ENCODE measurements at regions not wholly inside any gene's neighbourhood (a gene's known extent, or its start where the extent isn't known, plus 50 kb on each side); places are given as distances from the start of the nearest gene placed in this dataset.

DNA sequence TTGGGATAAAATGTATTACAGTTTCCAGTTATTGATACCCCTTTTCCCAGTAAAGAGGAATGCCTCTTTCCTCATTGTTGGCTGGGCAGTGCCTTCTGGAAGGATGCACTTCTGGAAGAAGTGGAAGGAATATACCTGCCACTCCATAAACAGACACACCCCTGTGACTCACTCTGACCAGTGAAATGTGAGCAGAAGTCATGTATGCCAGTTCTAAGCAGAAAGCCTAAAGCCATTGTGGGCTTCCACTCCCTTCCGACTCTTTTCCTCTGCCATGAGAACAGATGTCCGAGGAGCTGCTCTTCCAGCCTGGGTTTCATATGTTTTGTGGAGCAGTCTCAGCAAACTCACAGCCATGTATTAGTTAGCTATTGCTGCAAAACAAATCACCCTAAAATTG is 166.1 kb upstream of the SERP2 start:
- H3K9me2 ChIP-seq (ENCODE audit: insufficient read depth): no peaks in the 10 kb centered on the region
- H3K4me3 ChIP-seq: no peak overlapping the region
- WGBS, 2 experiments (ENCODE audit: low coverage in 1 of 2, low lambda C conversion rate in 2 of 2, missing lambda C conversion rate in 2 of 2): 59 to 62% methylated on average over 2 of the region's 2 CpGs
- H3K27ac ChIP-seq: no peak overlapping the region
- H3K9me3 ChIP-seq (ENCODE audit: low read depth): no peaks in the 10 kb centered on the region
- H4K20me1 ChIP-seq (ENCODE audit: insufficient read depth): no peaks in the 10 kb centered on the region
- H2AFZ ChIP-seq: no peak overlapping the region
- DNase-seq: no peak
- H3K27me3 ChIP-seq (replicated peaks; ENCODE audit: insufficient read depth): peaks cover 30% of the 10 kb centered on the region
- H3K4me1 ChIP-seq (ENCODE audit: insufficient read depth): no peaks in the 10 kb centered on the region
- no peak for TF ChIP-seq EZH2phosphoT487 (IDR thresholded peaks at IDR 0.05; ENCODE audit: insufficient read depth, low read depth)
- TF ChIP-seq EZH2 (IDR thresholded peaks at IDR 0.05; ENCODE audit: insufficient read depth, poor library complexity, severe bottlenecking): no peak
- H3F3A ChIP-seq (ENCODE audit: insufficient read depth): no peaks in the 10 kb centered on the region
- in situ Hi-C loops (cut with MboI): no loop called here
- H3K36me3 ChIP-seq (ENCODE audit: low read depth): no peaks in the 10 kb centered on the region
- no peak overlapping the region for H3K4me2 ChIP-seq (ENCODE audit: unreplicated experiment)
- H3K9ac ChIP-seq: no peak overlapping the region
- no peaks in the 10 kb centered on the region for H3K79me2 ChIP-seq (ENCODE audit: insufficient read depth)

DNA sequence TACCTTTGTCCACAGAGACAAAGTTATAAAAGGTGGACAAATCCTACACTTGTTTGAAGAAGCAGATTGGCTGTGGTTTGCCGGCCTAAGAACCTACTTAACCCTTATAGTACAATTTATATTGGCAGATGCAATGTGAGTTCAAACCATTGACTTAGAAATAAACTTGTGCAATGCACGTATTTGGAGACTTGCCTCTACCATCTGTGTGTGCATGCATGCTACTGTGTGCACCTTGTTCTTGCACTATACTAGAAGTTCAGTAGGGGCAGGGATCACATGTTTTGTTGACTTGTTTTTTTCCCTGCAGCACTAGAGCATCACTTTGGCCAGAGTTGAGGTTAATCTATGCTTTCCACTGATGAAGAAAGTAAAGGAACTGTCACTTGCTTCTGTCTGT is 163.1 kb upstream of the SERP2 start:
- Histone ChIP-seq H3K36me3 (ENCODE audit: low read depth) (no peaks in the 10 kb centered on the region), H3K79me2 (ENCODE audit: insufficient read depth) (no peaks in the 10 kb centered on the region), H2AFZ (no peak overlapping the region), H3K27me3 (replicated peaks; ENCODE audit: insufficient read depth) (peaks cover 24% of the 10 kb centered on the region), H4K20me1 (ENCODE audit: insufficient read depth) (no peaks in the 10 kb centered on the region), H3K9me3 (ENCODE audit: low read depth) (no peaks in the 10 kb centered on the region), H3K9ac (no peak overlapping the region), H3K27ac (no peak overlapping the region), H3F3A (ENCODE audit: insufficient read depth) (no peaks in the 10 kb centered on the region), H3K9me2 (ENCODE audit: insufficient read depth) (no peaks in the 10 kb centered on the region), H3K4me1 (ENCODE audit: insufficient read depth) (no peaks in the 10 kb centered on the region), H3K4me3 (no peak overlapping the region), H3K4me2 (ENCODE audit: unreplicated experiment) (no peak overlapping the region)
- WGBS, 2 experiments (ENCODE audit: low coverage in 1 of 2, low lambda C conversion rate in 2 of 2, missing lambda C conversion rate in 2 of 2): 53 to 57% methylated on average over 2 of the region's 2 CpGs
- no peak for DNase-seq
- in situ Hi-C loops (cut with MboI): no loop called here
- TF ChIP-seq EZH2phosphoT487 (IDR thresholded peaks at IDR 0.05; ENCODE audit: insufficient read depth, low read depth): no peak

DNA sequence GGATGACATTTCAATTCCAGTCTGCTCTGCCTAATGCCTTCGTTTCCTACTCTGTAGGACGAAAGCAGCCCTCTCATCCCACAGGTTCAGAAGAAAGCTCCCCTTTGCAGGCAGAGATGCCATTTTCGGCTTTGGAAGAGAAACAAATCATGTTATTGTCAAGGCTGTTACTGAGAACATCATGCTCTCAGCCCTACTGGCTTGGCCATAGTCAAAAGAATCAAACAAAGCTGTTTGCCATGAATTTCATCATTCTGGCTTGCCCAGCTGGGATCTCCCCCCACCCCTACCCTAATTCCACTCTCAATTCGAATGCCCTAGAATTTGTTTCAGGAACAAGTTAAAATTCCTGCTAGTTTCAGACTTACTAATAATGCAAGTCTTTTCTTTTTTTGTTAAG is 162.3 kb upstream of the SERP2 start:
- H2AFZ ChIP-seq: no peak overlapping the region
- no peaks in the 10 kb centered on the region for H3K4me1 ChIP-seq (ENCODE audit: insufficient read depth)
- H3K27me3 ChIP-seq (replicated peaks; ENCODE audit: insufficient read depth): peaks cover 24% of the 10 kb centered on the region
- TF ChIP-seq EZH2phosphoT487 (IDR thresholded peaks at IDR 0.05; ENCODE audit: insufficient read depth, low read depth) (no peak), EZH2 (IDR thresholded peaks at IDR 0.05; ENCODE audit: insufficient read depth, poor library complexity, severe bottlenecking) (no peak)
- no peak overlapping the region for H3K9ac ChIP-seq
- H4K20me1 ChIP-seq (ENCODE audit: insufficient read depth): no peaks in the 10 kb centered on the region
- H3K27ac ChIP-seq: no peak overlapping the region
- H3K4me3 ChIP-seq: no peak overlapping the region
- H3K9me3 ChIP-seq (ENCODE audit: low read depth): no peaks in the 10 kb centered on the region
- DNase-seq: no peak
- H3K9me2 ChIP-seq (ENCODE audit: insufficient read depth): no peaks in the 10 kb centered on the region
- no peaks in the 10 kb centered on the region for H3K36me3 ChIP-seq (ENCODE audit: low read depth)
- no peaks in the 10 kb centered on the region for H3K79me2 ChIP-seq (ENCODE audit: insufficient read depth)
- no peaks in the 10 kb centered on the region for H3F3A ChIP-seq (ENCODE audit: insufficient read depth)
- in situ Hi-C loops (cut with MboI): no loop called here
- no peak overlapping the region for H3K4me2 ChIP-seq (ENCODE audit: unreplicated experiment)
- 7 to 8% methylated on average over 4 of the region's 4 CpGs for WGBS, 2 experiments (ENCODE audit: low coverage in 1 of 2, low lambda C conversion rate in 2 of 2, missing lambda C conversion rate in 2 of 2)

DNA sequence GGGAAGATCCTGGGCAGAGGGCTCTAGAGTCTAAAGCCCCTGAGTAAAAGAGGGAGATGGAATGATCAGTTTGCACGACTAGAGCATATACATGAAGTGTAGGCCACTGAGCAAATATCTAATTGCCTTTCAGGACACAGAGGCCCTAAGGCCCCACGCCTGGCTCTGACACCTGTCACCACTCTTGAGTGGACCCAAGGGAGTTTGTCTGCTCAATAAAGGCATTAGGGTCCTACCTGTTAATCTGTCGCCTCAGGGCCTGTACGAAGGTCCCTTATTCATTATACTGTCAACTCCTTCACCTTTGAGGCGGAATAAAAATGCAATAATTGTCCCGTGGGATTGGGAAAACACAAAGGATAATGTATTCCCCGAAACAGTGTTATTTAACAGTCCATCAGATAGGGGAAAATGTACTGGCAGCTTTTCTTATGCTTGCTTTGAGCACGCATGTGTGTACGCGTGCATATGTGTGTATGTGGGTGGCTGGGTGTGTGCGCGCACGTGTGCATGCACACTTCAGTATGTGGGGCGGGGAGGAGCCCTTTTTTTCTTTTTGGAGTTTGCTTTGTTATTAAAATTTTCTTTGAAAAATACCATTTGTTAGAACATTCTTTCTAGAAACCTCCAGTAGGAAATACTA is 161.8 kb upstream of the SERP2 start:
- in situ Hi-C loops (cut with MboI): no loop called here

More for the DNA sequence above, 161.8 kb upstream of the SERP2 start:
- no peak for TF ChIP-seq EZH2phosphoT487 (IDR thresholded peaks at IDR 0.05; ENCODE audit: insufficient read depth, low read depth)
- Histone ChIP-seq H3K79me2 (ENCODE audit: insufficient read depth) (no peaks in the 10 kb centered on the region), H3K27ac (no peak overlapping the region), H3K9ac (no peak overlapping the region), H2AFZ (no peak overlapping the region), H3K4me1 (ENCODE audit: insufficient read depth) (no peaks in the 10 kb centered on the region), H3K27me3 (replicated peaks; ENCODE audit: insufficient read depth) (peaks cover 24% of the 10 kb centered on the region), H3K4me3 (no peak overlapping the region), H3K9me2 (ENCODE audit: insufficient read depth) (no peaks in the 10 kb centered on the region), H3F3A (ENCODE audit: insufficient read depth) (no peaks in the 10 kb centered on the region), H3K4me2 (ENCODE audit: unreplicated experiment) (no peak overlapping the region), H3K36me3 (ENCODE audit: low read depth) (no peaks in the 10 kb centered on the region), H4K20me1 (ENCODE audit: insufficient read depth) (no peaks in the 10 kb centered on the region), H3K9me3 (ENCODE audit: low read depth) (no peaks in the 10 kb centered on the region)
- no peak for DNase-seq
- 77 to 79% methylated on average over 14 of the region's 14 CpGs for WGBS, 2 experiments (ENCODE audit: low coverage in 1 of 2, low lambda C conversion rate in 2 of 2, missing lambda C conversion rate in 2 of 2)

All from GM23248 (cell line).